ENCODE measurements at regions not wholly inside any gene's neighbourhood (a gene's known extent, or its start where the extent isn't known, plus 50 kb on each side); places are given as distances from the start of the nearest gene placed in this dataset.
A peak's percentile ranks its signal among the peaks of the same experiment; 100 is the strongest.

DNA sequence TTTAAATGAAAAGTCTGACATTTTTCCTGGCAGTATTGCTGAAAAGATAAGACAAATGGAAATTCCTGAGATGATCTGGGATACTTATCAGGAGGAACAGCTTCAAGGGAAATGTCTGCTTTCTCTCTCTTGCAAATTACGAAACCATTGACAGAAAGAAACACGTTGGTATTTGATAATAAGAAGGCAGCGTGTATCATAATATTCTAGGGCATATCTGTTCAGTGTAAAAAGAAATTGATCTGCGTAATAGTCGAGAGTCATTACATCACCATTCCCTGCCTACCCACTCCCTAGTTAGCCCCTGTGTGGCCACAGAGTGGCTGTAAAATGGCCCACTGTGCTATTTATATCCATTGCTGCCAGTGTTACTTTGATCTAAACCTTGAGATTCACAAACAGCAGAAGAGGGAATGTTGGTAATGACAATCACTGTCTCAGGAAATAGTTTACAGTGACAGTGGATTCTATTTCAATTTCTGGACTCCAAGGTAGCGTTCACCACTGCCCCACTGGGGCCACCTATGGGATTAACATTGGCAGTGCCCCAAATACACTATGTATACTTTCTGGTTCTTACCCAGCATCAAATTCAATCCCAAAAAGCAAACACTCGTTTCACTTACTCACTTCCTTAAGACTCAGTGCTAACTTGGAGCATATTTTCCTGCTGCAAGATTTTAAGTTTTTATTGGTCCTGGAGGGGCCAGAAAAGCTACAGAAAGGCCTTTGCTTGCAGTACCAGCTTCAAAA lies 133.4 kb upstream of the GAS1 start:
- ATAC-seq (peak in 3 of 4 donors; percentile 21 to 49 (median 42)), DNase-seq (no peak)
- no peaks in the 10 kb centered on the region for H3K36me3 ChIP-seq (ENCODE audit: insufficient read depth in 1 of 2, low read depth in 1 of 2)
- intact Hi-C loops (cut with DNase I), result no loop called here
- TF ChIP-seq, protein P1, sequence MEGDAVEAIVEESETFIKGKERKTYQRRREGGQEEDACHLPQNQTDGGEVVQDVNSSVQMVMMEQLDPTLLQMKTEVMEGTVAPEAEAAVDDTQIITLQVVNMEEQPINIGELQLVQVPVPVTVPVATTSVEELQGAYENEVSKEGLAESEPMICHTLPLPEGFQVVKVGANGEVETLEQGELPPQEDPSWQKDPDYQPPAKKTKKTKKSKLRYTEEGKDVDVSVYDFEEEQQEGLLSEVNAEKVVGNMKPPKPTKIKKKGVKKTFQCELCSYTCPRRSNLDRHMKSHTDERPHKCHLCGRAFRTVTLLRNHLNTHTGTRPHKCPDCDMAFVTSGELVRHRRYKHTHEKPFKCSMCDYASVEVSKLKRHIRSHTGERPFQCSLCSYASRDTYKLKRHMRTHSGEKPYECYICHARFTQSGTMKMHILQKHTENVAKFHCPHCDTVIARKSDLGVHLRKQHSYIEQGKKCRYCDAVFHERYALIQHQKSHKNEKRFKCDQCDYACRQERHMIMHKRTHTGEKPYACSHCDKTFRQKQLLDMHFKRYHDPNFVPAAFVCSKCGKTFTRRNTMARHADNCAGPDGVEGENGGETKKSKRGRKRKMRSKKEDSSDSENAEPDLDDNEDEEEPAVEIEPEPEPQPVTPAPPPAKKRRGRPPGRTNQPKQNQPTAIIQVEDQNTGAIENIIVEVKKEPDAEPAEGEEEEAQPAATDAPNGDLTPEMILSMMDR (IDR thresholded peaks at IDR 0.05), result peak; percentile 20
- no peaks in the 10 kb centered on the region for H3K9me3 ChIP-seq
- peak overlapping the region; percentile 19 for H3K27ac ChIP-seq
- H3K27me3 ChIP-seq (ENCODE audit: insufficient read depth in 3 of 3, low read length in 2 of 3), result no peaks in the 10 kb centered on the region
- peaks cover 5% of the 10 kb centered on the region for H3K4me1 ChIP-seq
- 52 to 68% (median 53%) methylated on average over 7 of the region's 7 CpGs for WGBS, 3 donors
- no peak overlapping the region for H3K4me3 ChIP-seq

DNA sequence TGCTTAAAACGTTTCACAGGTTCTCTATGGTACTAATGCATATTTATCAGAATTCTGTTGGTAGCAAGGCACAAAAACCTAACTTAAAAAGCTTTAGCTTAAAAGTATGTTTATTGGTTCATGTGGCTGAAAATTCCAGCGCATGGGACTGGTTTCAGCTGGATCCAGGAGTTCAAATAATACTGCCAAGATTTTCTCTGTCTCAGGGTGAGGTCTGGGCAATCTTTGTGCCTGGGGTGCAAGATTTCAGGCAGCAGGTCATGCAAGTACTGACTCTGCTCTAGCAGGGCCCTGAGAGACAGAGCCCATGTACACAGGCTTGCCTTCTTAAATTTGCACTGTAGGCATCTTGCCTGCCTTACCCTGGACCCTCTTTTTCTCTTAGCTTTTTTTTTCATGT lies 134.2 kb upstream of the GAS1 start:
- Histone ChIP-seq H3K4me1 (peaks cover 7% of the 10 kb centered on the region), H3K27me3 (ENCODE audit: insufficient read depth in 3 of 3, low read length in 2 of 3) (no peaks in the 10 kb centered on the region), H3K36me3 (ENCODE audit: insufficient read depth in 1 of 2, low read depth in 1 of 2) (no peaks in the 10 kb centered on the region), H3K4me3 (no peak overlapping the region), H3K9me3 (no peaks in the 10 kb centered on the region), H3K27ac (no peak overlapping the region)
- DNase-seq (no peak), ATAC-seq (no peak)
- TF ChIP-seq, protein P1 (IDR thresholded peaks at IDR 0.05), result no peak
- intact Hi-C loops (cut with DNase I), result no loop called here
- 56 to 79% (median 62%) methylated on average over 2 of the region's 2 CpGs for WGBS, 3 donors

DNA sequence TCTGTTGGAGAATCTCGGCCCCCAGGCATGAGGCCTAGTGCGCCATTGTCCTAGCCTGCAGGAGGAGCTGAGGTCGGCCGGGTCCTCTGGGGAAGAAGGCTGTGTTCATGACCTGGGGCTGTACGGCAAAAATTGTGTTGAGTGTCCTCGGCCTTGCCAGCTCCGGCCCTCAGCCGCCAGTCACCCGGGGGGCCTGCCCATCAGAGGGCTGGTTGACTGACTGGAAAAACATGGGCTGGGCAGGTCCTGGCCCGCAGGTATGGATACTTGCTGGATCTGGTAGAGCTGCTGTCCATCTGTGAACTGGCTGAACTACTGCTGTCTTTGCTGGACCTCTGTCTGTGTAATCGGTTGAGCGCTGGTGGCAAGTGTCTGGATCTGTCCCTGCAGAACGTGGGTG lies 136.7 kb upstream of the GAS1 start:
- H3K27ac ChIP-seq, result no peak overlapping the region
- H3K9me3 ChIP-seq, result no peaks in the 10 kb centered on the region
- intact Hi-C loops (cut with DNase I), result no loop called here
- no peaks in the 10 kb centered on the region for H3K27me3 ChIP-seq (ENCODE audit: insufficient read depth in 3 of 3, low read length in 2 of 3)
- ATAC-seq (no peak), DNase-seq (no peak)
- TF ChIP-seq, protein P1 (IDR thresholded peaks at IDR 0.05), result no peak
- 94 to 96% (median 95%) methylated on average over 13 of the region's 13 CpGs for WGBS, 3 donors
- no peaks in the 10 kb centered on the region for H3K36me3 ChIP-seq (ENCODE audit: insufficient read depth in 1 of 2, low read depth in 1 of 2)
- H3K4me1 ChIP-seq, result peaks cover 22% of the 10 kb centered on the region
- H3K4me3 ChIP-seq, result no peak overlapping the region

DNA sequence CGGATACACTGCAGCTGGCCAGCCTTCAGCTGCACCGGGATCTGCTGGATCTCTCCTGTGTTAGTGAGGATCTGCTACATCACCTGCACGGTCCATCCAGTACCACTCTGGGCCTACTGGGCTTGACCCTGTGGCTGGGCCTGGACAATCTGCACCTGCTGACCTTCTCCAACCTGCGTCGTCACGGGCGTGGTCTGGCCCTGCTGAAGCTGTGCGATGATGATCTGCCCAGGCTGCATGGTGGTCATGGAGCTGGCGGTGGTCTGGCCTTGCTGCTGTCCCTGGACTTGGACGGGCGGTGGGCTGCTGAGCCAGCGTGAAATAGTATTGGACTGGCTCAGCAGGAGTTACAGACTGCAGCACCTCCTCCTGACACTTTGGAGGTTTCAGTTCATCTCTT lies 137.1 kb upstream of the GAS1 start:
- WGBS, 3 donors, result 91 to 95% (median 93%) methylated on average over 12 of the region's 12 CpGs
- TF ChIP-seq, protein P1 (IDR thresholded peaks at IDR 0.05), result no peak
- Histone ChIP-seq H3K27me3 (ENCODE audit: insufficient read depth in 3 of 3, low read length in 2 of 3) (no peaks in the 10 kb centered on the region), H3K4me1 (peaks cover 23% of the 10 kb centered on the region), H3K4me3 (no peak overlapping the region), H3K36me3 (ENCODE audit: insufficient read depth in 1 of 2, low read depth in 1 of 2) (no peaks in the 10 kb centered on the region), H3K27ac (no peak overlapping the region), H3K9me3 (no peaks in the 10 kb centered on the region)
- ATAC-seq (no peak), DNase-seq (no peak)
- intact Hi-C loops (cut with DNase I), result no loop called here

DNA sequence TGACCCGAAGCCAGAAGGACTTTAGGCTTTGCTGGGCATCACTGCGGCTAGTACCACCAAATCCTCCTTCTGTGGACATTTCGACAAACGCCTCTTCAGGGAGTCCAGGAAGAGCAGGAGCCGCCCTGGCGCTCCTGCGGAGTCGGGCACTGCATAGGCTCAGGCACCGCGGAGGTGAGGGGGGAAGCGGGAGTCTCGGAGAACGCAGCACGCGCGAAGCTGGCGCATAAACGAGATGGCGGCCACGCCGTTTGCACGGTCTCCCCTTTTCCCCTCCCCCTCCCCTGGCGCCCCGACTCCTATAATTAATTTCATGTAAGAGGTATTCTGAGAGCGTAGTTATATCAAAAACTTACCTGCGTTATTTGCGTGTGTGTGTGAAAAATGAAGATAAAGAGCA lies 137.8 kb upstream of the GAS1 start:
- intact Hi-C loops (cut with DNase I), result loop anchor here in 1 of 2 donors (5.0 kb wide), 1 partner anchor 62 kb away; no protein-coding TSS in a partner anchor
- no peaks in the 10 kb centered on the region for H3K36me3 ChIP-seq (ENCODE audit: insufficient read depth in 1 of 2, low read depth in 1 of 2)
- TF ChIP-seq, protein P1 (IDR thresholded peaks at IDR 0.05), result no peak
- H3K27me3 ChIP-seq (ENCODE audit: insufficient read depth in 3 of 3, low read length in 2 of 3), result no peaks in the 10 kb centered on the region
- no peak overlapping the region for H3K4me3 ChIP-seq
- peaks cover 23% of the 10 kb centered on the region for H3K4me1 ChIP-seq
- WGBS, 3 donors, result 96 to 98% (median 97%) methylated on average over 27 of the region's 27 CpGs
- DNase-seq (no peak), ATAC-seq (no peak)
- no peak overlapping the region for H3K27ac ChIP-seq
- no peaks in the 10 kb centered on the region for H3K9me3 ChIP-seq

Data from psoas muscle (tissue), 7 donors.